Superior temporal gyrus (tissue), 1 donor: ENCODE measurements at regions not wholly inside any gene's neighbourhood (a gene's known extent, or its start where the extent isn't known, plus 50 kb on each side); places are given as distances from the start of the nearest gene placed in this dataset.

ENCODE experiments used
- DNase-seq: peaks from one replicate; pipeline ENCODE4 v3.0.0-alpha.2; 2016; ENCODE audit errors: extremely low spot score

DNA sequence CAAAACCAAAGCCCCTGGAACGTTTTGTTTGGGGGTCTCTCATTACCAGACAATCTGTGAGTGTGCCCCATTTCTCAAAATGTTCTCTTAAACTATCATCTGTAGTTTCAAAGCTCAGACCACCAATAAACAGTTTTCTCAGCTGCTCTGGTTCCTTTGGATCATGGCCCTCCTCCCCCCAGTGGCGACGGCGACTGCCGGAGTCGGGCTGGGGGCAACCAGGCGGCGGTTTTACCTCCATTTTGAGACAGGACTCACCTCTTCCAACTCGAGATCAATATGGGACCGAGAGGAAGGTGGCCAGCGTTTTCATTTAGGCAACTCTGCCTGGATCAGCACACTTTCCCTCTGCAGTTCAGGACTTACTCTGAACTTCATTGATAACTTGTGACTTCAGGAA lies 141.5 kb upstream of the ZNF32 start:
- DNase-seq = no peak

DNA sequence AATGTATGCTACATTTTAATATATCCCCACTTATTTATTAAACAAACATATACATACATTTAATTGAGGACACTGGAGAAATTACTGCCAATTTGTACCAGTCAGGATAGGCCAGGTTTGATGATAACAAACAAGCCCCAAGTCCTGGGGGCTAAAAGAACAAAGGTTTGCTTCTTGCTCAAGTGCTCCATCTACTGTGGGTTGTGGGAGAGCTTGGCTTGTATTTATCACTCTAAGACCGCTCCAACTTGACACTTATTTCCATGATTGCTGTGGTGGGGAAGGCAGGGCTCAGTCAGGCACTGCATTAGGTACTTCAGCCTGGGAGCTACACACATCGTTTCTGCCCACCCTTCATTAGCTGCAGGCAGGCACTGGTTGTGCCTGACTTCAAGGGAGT lies 136.6 kb upstream of the ZNF32 start:
- DNase-seq = no peak

DNA sequence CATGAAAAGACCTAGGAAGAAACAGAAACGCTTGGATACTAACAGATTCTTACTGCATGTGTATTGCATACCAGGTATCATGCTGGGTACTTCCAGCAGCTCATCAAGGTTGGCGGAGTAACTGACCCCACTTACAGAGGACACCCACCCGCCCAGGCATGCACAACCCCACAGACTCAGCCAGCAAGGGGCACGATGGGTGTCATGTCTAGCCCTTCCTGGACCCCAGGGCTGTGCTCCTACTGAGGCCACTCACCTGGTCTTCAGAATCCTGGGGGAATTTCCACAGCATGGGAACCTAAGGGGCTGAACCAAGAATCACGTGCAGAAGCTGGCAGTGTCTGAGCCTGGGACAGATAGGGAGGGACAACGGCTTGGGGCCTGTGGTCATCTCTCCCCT lies 134.1 kb upstream of the ZNF32 start:
- DNase-seq = no peak

DNA sequence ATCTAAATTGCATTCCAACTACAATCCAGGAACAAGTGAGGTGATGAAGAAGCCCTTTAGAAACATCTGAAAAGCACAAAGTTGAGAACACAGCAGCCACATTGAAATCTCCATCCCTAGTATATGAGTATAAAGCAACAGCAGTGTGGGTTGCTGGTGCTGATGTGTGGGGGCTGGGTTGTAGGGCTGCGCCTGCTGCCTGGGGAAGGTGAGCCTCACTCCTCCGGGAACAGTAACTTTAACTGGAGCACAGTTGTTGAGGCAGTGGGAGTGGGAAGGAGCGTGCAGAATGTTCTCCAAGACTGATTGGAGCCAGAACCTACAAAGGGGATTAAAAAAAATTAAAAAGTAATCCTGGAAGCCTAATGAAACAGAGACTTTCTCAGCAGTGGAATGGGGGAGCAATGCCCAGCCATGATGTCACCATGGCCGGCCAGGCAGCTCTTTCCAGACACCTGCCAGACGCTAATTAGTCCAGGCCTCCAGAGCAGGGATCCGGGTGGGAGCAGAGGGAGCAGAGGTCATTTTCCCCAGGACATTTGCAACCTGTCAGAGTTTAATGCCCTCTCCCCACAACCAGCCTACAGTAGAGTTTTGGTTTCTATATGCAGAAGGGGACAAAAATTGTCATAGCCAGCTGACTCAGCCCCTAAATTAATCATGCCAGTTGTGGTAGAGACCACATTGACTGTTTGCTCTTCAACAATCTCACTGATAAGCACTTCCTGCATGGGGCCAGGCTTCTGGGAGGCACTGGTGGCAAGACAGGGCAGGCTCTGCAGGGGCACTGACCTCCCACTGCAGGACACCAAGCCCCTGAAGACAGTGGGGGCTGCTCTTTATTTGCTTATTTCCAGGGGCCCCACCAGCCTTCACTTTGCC lies 133.0 kb upstream of the ZNF32 start:
- no peak for DNase-seq

DNA sequence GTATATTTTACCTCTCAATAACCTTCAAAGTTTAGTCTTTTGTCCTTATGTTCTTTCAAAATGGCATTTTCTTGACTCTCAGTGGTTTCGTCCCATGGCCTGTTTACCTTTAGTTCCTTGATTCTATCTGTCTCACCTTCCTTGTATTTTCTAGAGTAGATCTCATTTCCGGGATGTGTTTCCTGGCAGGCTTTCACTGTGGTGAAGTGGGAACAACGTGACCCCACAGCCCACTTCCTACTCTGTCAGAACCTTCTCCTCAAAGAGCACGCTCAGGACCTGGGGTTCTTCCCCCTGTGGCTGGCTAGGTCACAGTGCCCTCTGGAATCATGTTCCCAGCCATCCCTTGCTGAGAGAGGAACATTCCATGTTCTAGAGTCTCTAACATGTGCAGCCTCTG lies 129.9 kb upstream of the ZNF32 start:
- no peak for DNase-seq

DNA sequence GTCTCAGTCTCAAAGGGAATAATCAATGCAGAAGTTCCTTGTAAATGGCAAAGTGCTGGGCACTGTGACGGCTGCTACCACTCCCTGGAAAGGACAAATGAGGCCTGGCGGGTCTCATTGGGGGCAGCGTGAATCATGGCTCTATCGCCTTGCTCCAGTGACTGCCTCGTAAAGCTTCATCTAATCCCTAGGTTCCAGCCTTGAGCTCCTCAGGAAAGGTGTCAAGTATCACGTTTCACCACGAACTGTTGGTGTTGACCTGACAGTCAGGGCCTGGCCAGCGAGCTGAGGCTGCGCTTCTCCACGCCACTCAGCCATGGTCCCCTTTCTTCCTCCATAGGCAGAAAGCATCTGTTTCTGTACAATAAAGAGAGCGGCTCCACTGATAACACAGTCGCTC lies 126.7 kb upstream of the ZNF32 start:
- DNase-seq = no peak

DNA sequence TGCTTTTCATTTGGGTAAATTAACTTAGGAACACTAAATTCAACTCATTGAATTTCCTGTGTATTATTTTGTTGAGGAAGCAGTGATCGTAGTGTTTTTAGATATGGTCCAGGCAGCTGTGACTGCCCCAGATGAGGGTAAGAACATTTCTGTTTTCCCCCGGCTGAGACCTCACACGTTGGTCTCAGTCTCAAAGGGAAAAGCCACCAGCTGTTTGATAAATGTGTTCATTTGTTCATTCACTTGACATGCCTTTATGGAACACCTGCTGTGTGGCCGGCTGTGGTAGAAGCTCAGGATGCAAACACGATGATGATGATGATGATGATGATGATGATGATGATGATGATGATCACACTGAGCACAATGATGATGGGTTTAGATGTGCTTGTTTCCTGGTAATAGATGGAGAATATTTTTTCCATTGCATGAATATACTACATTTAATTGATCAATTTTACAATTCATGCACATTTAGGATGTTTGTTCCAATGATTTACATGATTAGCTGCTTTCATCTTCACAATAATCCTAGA lies 125.6 kb upstream of the ZNF32 start:
- DNase-seq = no peak

DNA sequence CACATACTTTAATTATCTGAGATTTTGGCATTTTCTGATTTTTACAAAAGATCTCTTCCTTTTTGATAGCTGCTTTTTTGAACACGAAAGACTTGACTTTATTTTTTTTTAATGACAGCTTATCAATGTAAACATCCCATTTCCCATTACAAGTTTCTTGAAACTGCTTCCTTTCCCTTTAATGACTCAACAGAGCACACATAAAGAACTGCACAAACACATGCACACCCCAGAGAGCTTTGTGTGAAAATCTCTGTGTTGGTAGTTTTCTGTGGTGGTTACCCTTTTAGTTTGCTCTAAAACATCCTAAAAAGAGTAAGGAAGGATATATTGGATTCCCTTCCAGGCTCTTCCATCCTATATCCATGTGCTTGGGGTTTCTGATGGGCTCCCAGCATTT lies 125.1 kb upstream of the ZNF32 start:
- no peak for DNase-seq

DNA sequence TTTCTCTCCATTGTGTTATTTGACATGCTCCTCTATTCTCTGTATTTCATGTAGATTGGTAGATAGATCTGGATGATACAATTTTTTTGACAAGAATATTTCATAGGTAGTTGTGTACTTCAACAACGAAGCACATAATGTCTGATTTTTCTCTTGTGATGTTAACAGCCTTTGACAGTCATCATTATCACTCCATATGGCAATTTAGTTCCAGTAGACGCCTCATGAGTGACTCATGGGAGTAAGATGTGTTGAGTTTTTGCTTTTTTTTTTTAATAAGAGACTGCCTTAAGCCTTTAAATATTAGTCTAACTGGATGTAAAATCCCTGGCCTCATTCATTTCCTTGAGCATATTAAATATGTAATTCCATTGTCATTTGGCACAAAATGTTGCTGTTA lies 123.5 kb upstream of the ZNF32 start:
- no peak for DNase-seq

DNA sequence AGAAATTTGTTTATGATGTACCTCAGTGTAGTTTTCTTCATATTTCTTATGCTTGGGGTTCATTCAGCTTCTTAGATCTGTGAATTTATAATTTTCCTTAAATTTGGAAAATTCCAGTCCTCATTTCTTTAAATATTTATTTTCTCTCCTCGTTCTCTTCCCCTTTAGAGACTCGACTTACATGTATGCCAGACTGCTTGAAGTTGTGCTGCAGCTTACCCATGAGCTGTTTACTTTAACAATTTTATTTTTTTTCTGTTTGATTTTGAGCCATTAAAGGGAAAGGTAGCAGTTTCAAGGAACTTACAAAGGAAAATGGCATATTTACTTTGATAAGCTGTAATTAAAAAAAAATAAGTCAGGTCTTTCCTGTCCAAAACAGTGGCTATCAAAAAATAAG lies 123.0 kb upstream of the ZNF32 start:
- DNase-seq = no peak

DNA sequence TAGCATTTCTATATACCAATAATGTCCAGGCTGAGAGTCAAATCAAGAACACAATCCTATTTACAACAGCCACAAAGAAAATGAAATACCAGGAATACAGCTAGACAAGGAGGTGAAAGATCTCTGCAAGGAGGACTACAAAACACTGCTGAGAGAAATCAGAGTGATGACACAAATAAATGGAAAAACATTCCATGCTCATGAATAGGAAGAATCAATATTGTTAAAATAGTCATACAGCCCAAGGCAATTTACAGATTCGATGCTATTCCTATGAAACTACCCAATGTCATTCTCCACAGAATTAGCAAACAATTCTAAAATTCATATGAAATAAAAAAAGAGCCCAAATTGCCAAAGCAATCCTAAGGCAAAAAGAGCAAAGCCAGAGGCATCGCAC lies 116.8 kb upstream of the ZNF32 start:
- no peak for DNase-seq

DNA sequence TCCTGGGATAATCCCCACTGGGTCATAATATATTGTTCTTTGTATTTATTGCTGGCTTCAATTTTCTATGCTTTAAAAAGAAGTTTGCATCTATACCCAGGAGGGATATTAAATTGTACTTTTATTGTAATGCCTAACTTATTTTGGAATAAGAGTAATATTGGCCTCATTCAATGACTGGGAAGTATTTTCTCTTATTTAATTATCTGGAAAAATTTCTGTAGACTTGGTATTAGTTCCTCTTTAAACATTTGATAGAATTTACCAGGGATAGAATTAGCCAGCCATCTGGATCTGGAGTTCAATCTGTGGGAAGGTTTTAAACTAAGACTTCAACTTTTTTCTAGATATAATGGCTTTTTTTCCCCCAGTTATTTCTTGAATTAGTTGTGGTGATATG lies 115.2 kb upstream of the ZNF32 start:
- DNase-seq = no peak

DNA sequence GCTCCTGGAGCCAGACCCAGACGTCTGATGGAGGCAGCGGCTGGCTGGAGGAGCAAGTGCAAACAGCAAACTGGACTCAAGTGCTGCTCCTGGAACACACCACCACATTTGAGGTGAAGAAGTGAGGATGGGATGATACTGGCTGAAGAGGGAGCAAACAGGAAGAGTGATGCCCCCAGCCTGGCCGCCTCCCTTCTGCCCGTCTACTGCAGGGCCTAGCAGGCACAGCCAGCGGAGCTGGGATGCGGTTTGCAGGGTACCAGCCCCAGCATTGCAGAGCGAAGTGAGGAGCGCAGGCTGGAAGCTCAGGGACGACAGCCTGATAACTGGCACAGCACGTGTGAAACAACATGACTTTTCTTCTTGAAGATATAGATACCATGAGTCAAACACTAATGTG lies 111.8 kb upstream of the ZNF32 start:
- no peak for DNase-seq

DNA sequence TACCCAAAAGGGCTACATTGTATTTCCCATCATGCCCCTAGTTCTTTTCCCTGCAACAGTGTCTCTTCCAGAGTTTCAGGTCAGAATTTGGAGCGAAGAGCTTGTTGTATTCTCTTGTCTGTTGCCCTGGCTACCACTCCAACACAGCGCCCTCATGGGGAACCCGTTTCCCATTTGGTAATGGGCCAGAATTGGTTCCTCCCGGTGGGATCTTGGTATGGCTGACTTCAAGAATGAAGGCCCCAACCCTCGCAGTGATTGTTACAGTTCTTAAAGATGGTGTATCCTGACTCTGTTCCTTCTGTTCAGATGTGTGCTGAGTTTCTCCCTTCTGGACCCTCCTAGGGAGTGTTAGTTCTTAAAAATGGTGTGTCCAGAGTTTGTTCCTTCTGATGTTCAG lies 110.5 kb upstream of the ZNF32 start:
- no peak for DNase-seq

DNA sequence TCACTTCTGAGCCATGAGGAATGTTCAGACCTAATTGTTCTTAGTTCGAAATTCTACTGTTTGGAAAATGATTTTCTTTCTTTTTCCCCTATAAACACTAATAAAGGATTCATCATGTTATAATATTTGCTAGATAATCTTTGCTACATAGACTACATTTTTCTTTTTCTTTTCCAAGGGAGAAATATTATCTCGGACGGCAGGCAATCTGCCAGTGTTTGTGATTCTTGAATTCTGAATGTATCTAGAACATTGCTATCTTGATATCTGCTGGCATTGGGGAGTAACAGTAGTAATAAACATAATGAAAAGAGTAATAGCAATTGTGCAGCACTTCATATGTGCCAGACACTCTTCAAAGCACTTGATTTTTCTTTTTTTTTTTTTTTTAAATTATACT lies 107.7 kb upstream of the ZNF32 start:
- DNase-seq = no peak

DNA sequence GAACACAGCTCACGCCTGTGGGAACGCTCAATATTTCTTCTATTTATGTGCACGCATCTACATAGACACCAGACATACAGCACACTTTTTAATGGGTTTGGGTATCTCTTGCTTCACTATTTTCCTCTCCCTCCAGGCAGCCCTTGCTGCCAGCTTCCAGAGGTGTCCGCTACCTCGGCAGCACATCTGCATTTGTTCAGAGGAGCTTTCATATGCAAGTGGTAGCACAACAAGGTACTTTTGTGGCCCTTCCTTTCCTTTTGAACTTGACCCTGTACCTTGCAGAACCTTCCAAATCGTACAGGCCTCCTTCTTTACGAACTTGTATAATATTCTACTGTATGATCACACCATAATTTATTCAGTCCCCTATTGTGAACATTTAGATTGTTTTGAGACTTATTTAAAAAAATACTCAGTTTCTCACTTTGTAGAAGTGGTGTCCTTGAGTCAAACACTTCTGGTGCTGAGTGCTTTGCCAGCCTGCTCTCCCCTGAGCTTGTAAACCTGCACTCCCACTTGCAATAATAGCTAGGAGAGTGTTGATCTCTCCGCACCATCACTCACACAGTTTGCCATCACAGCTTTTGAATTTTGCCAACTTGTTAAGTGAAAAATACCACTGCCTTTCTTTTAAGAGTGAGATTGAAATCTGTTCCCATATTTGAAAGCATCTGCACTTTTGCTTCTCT lies 106.0 kb upstream of the ZNF32 start:
- peak; percentile 20 for DNase-seq

DNA sequence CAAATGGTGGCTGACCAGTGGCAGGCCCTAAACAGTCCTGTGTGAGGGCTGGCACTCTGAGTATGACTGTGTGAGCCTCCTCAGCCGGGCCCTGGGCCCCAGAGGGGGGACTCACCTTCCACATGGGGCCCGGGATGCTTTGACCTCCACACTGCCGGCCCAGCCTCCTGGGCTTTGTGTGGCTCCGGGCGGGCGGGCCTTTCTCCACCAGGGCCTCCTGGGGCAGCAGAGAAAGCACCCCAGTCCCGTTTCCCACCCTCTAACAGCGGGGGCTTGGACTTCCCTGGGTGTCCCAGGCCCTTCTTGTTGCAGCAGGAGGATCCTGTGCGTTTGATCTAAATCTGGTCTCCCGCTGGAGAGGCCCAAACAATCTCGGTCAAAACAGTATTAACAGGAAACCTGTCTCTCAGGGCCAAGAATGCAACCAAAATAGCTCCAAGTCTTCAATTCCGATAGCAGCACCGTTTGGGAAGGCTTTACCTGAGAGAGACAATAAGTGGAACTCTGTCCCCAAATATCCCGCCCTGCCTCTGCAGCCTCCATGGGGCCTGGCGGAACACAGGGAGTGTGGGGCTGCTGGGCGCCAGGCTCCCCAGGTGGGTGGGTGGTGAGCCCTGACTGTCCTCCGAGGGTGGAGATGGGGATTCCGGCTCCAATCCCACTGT lies 104.8 kb upstream of the ZNF32 start:
- DNase-seq = no peak

DNA sequence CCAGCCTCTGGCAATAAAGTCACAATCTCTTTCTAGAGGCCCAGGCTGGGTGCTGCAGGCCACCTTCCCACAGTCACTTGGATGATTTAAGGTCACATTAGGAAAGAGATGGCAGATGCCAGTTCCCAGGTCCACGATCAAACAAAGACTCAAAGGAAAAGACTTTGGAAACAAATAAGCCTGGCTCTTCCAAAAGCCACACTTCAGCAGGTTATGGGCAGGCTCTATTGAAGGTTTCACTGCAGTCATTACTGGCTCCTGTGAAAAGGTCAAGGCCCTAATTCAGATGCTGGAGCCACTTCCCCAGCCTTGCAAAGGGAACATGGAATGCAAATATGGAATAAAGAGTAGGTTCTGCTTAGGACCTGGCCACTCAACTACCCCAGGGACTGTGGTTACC lies 104.0 kb upstream of the ZNF32 start:
- DNase-seq = no peak

DNA sequence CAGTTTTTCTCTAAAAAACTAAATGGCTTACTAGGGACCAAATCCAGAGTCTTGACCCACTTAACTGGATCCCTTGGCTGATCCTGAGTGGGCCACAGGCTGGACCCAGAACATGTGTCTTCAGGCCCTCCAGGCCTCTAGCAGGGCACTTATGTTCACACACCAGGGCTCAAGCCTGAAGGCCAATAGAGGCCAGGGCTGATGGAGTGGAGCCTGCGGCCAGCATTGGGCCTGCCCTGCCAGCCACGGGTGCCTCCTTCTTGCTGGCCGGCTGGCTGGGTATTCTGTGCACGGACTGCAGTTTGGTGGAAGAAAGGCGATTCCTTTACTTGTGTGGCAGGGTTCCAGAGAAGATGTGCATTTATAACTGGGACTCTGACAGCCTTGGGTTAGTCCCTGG lies 103.0 kb upstream of the ZNF32 start:
- no peak for DNase-seq

DNA sequence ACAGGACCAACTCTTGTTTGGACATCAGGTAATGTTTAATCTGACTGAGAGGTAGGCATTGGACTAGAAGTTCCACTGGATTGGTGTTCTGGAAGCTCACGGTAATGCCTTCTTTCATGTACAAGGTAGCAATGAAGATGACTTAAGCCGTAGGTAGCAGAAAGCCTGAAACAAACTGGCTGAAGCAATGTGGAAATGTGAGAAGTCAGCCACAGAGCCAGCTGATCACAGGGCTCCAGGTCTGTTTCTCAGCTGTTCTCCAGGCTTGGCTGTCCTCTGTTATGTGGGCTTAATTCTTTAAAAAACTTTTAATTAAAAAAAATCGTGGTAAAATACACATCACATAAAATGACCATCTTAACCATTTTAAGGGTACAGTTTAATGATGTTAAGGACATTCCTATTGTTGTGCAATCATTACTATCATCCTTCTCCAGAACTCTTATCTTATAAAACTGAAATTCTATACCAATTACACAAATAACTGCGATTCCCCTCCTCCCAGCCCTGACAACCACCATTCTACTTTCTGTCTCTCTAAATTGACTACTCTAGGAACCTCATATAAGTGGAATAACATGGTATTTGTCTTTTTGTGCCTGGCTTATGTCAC lies 101.4 kb upstream of the ZNF32 start:
- DNase-seq = no peak

DNA sequence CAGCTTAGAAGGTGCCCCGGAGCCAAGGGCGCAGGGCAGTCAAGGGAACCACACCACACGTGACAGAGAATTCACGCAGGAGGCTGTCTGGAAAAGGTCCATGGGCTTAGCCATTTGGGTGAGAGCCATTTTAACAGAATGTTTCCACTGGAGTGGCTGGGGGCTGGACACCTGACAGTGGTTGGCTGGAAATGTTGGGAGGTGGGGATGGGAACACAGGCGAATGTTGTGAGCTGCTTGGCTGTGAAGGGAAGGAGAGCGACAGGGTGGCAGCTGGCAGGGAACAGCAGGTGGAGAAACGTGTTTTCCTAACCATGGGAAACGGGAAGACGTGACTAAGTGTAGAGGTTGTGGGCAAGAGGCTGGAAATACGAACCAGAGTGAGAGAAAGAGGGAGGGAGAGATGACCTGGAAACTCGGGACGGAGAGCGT lies 100.5 kb upstream of the ZNF32 start:
- no peak for DNase-seq

DNA sequence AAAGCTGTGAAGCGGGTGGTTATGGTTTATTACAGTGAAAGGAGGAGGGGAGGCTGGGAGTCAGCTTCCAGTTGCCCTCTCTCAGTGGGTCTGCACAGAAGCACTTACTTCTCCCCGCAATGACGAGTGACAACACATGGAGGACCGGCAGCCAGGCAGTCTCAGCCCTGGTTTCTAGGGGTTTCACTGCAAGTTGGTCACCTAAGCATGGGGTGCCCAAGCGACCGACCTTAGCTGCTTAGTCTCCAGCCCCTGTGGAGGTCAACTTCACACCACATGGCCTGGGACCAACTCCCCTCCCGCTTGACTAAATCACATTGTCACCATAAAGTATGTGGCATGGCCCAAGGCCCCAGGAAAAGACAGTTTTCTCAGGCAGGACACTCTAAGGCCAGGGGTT lies 99.9 kb upstream of the ZNF32 start:
- DNase-seq = no peak
